IMR-90 (cell line): ENCODE measurements at regions not wholly inside any gene's neighbourhood (a gene's known extent, or its start where the extent isn't known, plus 50 kb on each side); places are given as distances from the start of the nearest gene placed in this dataset.

ENCODE experiments used
- ATAC-seq: fragments of 200-7000 bp; cut with Tn5 transposase; 2 replicates; pipeline ENCODE4 v1.9.1; 2020; ENCODE audit warnings: low read depth, mild to moderate bottlenecking, moderate library complexity
- BruUV-seq: library from RNA; stranded (reverse); fragments of 400-500 nt; replicated peaks from 2 replicates; lab custom pipeline; 2021; lab: Mats Ljungman, UMichigan
- CTCF ChIA-PET: fragments of 300-600 bp; formaldehyde crosslinking; extraction: SDS; loops from one replicate; lab custom pipeline; 2021; ENCODE audit warnings: antibody characterized with exemption; lab: Yijun Ruan, JAX
- POLR2A ChIA-PET: fragments of 300-600 bp; sonication (Branson Sonifier 250); formaldehyde crosslinking; loops from one replicate; lab custom pipeline; 2022; ENCODE audit warnings: antibody characterized with exemption; ENCODE audit not compliant: unreplicated experiment; lab: Charles Lee
- DNase-seq: peaks from one replicate; pipeline ENCODE4 v3.0.0; 2013
- H2AFZ ChIP-seq: replicated peaks from 2 replicates; pipeline ENCODE3; 2013; ENCODE audit warnings: low read length, mild to moderate bottlenecking; ENCODE audit not compliant: poor library complexity
- H2AK5ac ChIP-seq: 2 replicates; pipeline ENCODE4 v1.6.1; 2013; ENCODE audit warnings: low read depth, low read length, inconsistent platforms
- H2AK9ac ChIP-seq: replicated peaks from 2 replicates; pipeline ENCODE3; 2013; ENCODE audit warnings: mild to moderate bottlenecking, low read depth, low read length, moderate library complexity; ENCODE audit not compliant: poor library complexity
- H2BK120ac ChIP-seq: 2 replicates; pipeline ENCODE4 v1.6.1; 2013; ENCODE audit warnings: low read depth, low read length, inconsistent platforms
- H2BK15ac ChIP-seq: 3 replicates; pipeline ENCODE4 v1.6.1; 2013; ENCODE audit warnings: low read depth, low read length, inconsistent platforms
- H2BK20ac ChIP-seq: 2 replicates; pipeline ENCODE4 v1.6.1; 2013; ENCODE audit warnings: low read depth, mild to moderate bottlenecking, inconsistent platforms, low read length, moderate library complexity
- H2BK5ac ChIP-seq: 2 replicates; pipeline ENCODE4 v1.6.1; 2013; ENCODE audit warnings: mild to moderate bottlenecking, low read depth, low read length, inconsistent platforms; ENCODE audit not compliant: poor library complexity, severe bottlenecking
- H3K14ac ChIP-seq: replicated peaks from 2 replicates; pipeline ENCODE4 v1.6.1; 2013; ENCODE audit warnings: low read depth, low read length, inconsistent platforms
- H3K18ac ChIP-seq: 2 replicates; pipeline ENCODE4 v1.6.1; 2013; ENCODE audit warnings: low read depth, low read length, control low read depth
- H3K23ac ChIP-seq: 2 replicates; pipeline ENCODE4 v1.6.1; 2013; ENCODE audit warnings: low read depth, low read length, inconsistent platforms
- H3K27ac ChIP-seq: 2 replicates; pipeline ENCODE4 v1.5.1; 2013; ENCODE audit warnings: mild to moderate bottlenecking, control low read depth, low read length; ENCODE audit not compliant: insufficient read depth
- H3K27me3 ChIP-seq: 2 replicates; pipeline ENCODE4 v1.6.1; 2013; ENCODE audit warnings: low read length; ENCODE audit not compliant: control insufficient read depth, insufficient read depth
- H3K36me3 ChIP-seq: 2 replicates; pipeline ENCODE4 v1.6.1; 2013; ENCODE audit warnings: low read length, mixed read lengths; ENCODE audit not compliant: control insufficient read depth, insufficient read depth
- H3K4ac ChIP-seq: 2 replicates; pipeline ENCODE4 v1.6.1; 2013; ENCODE audit warnings: low read depth, low read length, inconsistent platforms
- H3K4me1 ChIP-seq: 2 replicates; pipeline ENCODE4 v1.6.1; 2013; ENCODE audit warnings: low read length, mixed read lengths; ENCODE audit not compliant: control insufficient read depth, insufficient read depth
- H3K4me2 ChIP-seq: 2 replicates; pipeline ENCODE4 v1.6.1; 2013; ENCODE audit warnings: low read depth, mild to moderate bottlenecking, control low read depth, low read length, moderate library complexity
- H3K4me3 ChIP-seq: 2 replicates; pipeline ENCODE4 v1.5.1; 2013; ENCODE audit warnings: low read depth, mild to moderate bottlenecking, control low read depth, low read length, moderate library complexity; ENCODE audit not compliant: insufficient read depth
- H3K56ac ChIP-seq: 2 replicates; pipeline ENCODE4 v1.6.1; 2013; ENCODE audit warnings: low read length, inconsistent platforms; ENCODE audit not compliant: insufficient read depth; ENCODE audit errors: extremely low read depth
- H3K79me1 ChIP-seq, 2 experiments: 2 replicates each; pipeline ENCODE4 v1.6.1; 2013; ENCODE audit warnings: low read length in 2 of 2, inconsistent platforms in 1 of 2, low read depth in 1 of 2
- H3K9ac ChIP-seq: 2 replicates; pipeline ENCODE4 v1.6.1; 2013; ENCODE audit warnings: low read depth, low read length, control low read depth
- H3K9me1 ChIP-seq: 2 replicates; pipeline ENCODE4 v1.6.1; 2013; ENCODE audit warnings: low read length, inconsistent platforms; ENCODE audit not compliant: insufficient read depth
- H3K9me3 ChIP-seq: 2 replicates; pipeline ENCODE4 v1.6.1; 2013; ENCODE audit warnings: low read length; ENCODE audit not compliant: control insufficient read depth, insufficient read depth
- H4K20me1 ChIP-seq: 2 replicates; pipeline ENCODE4 v1.6.1; 2013; ENCODE audit warnings: low read length, inconsistent platforms; ENCODE audit not compliant: insufficient read depth
- H4K5ac ChIP-seq: 2 replicates; pipeline ENCODE4 v1.6.1; 2013; ENCODE audit warnings: mild to moderate bottlenecking, low read depth, low read length, control low read depth
- H4K8ac ChIP-seq, 2 experiments: 2 replicates each; pipeline ENCODE4 v1.6.1; 2013; ENCODE audit warnings: low read depth in 2 of 2, low read length in 2 of 2, control low read depth in 1 of 2, inconsistent platforms in 1 of 2
- H4K91ac ChIP-seq: 2 replicates; pipeline ENCODE4 v1.6.1; 2013; ENCODE audit warnings: low read depth, low read length, inconsistent platforms; ENCODE audit not compliant: insufficient read depth
- BHLHE40 ChIP-seq: fragments of 150-350 bp; IDR thresholded peaks from 2 replicates; pipeline ENCODE4 v1.6.1; 2016; ENCODE audit warnings: mild to moderate bottlenecking, low read depth, low read length
- CEBPB ChIP-seq: IDR thresholded peaks from 2 replicates; pipeline ENCODE4 v1.6.1; 2012; ENCODE audit warnings: low read depth, low read length, improper control_type of control experiment
- CHD1 ChIP-seq: IDR thresholded peaks from 2 replicates; pipeline ENCODE4 v1.6.1; 2012; ENCODE audit warnings: low read depth, low read length, improper control_type of control experiment
- CTCF ChIP-seq: conservative IDR thresholded peaks from 2 replicates; pipeline ENCODE4 v1.5.1; 2012; ENCODE audit warnings: mild to moderate bottlenecking, low read depth, low read length, improper control_type of control experiment
- FOS ChIP-seq: fragments of 150-350 bp; IDR thresholded peaks from 2 replicates; pipeline ENCODE4 v1.6.1; 2016; ENCODE audit warnings: low read depth, low read length
- MAFK ChIP-seq: IDR thresholded peaks from 2 replicates; pipeline ENCODE4 v1.6.1; 2012; ENCODE audit warnings: low read depth, low read length, improper control_type of control experiment
- MAZ ChIP-seq: IDR thresholded peaks from 2 replicates; pipeline ENCODE4 v1.6.1; 2012; ENCODE audit warnings: low read depth, mild to moderate bottlenecking, low read length, improper control_type of control experiment, moderate library complexity, borderline replicate concordance
- MXI1 ChIP-seq: IDR thresholded peaks from 2 replicates; pipeline ENCODE4 v1.6.1; 2012; ENCODE audit warnings: low read depth, mild to moderate bottlenecking, low read length, moderate library complexity, borderline replicate concordance
- NFE2L2 ChIP-seq: fragments of 150-350 bp; IDR thresholded peaks from 2 replicates; pipeline ENCODE4 v1.6.1; 2016; ENCODE audit warnings: low read depth, mild to moderate bottlenecking, low read length
- POLR2A ChIP-seq: IDR thresholded peaks from 2 replicates; pipeline ENCODE4 v1.6.1; 2012; ENCODE audit warnings: mild to moderate bottlenecking, low read depth, low read length
- RAD21 ChIP-seq: IDR thresholded peaks from 2 replicates; pipeline ENCODE4 v1.6.1; 2012; ENCODE audit warnings: low read length, improper control_type of control experiment
- RCOR1 ChIP-seq: IDR thresholded peaks from 2 replicates; pipeline ENCODE4 v1.6.1; 2012; ENCODE audit warnings: mild to moderate bottlenecking, low read length, improper control_type of control experiment; ENCODE audit not compliant: insufficient replicate concordance
- RFX5 ChIP-seq: IDR thresholded peaks from 2 replicates; pipeline ENCODE4 v1.8.0; 2012; ENCODE audit warnings: low read depth, mild to moderate bottlenecking, low read length, moderate library complexity
- SMC3 ChIP-seq: fragments of 150-350 bp; IDR thresholded peaks from 2 replicates; pipeline ENCODE4 v1.6.1; 2016; ENCODE audit warnings: low read depth, mild to moderate bottlenecking, antibody characterized with exemption, low read length, moderate library complexity
- USF2 ChIP-seq: fragments of 150-350 bp; IDR thresholded peaks from 2 replicates; pipeline ENCODE4 v1.6.1; 2017; ENCODE audit warnings: mild to moderate bottlenecking, antibody characterized with exemption, low read length, low read depth
- WGBS, 2 experiments: methylation state at CpG; one replicate each; pipeline versions ENCODE4 v1.1.5 to v1.1.7; 2013; ENCODE audit warnings: missing lambda C conversion rate in 2 of 2; ENCODE audit not compliant: insufficient read length in 1 of 2; ENCODE audit errors: extremely low coverage in 2 of 2; 5-methylcytosine and 5-hydroxymethylcytosine counted together
- dilution Hi-C: fragments of 300-500 bp; cut with HindIII; formaldehyde crosslinking; loops from one replicate; pipeline ENCODE4 v1.14.3; 2018; ENCODE audit warnings: low sequenced_read_pairs; ENCODE audit not compliant: unreplicated experiment
- in situ Hi-C: fragments of 300-500 bp; cut with MboI; formaldehyde crosslinking; loops from 3 replicates; pipeline ENCODE4 v1.14.3; 2019; ENCODE audit warnings: low sequenced_read_pairs, inconsistent platforms, mixed read lengths
- intact Hi-C: fragments of 100-400 bp; cut with micrococcal nuclease; formaldehyde crosslinking; loops from 2 replicates; pipeline ENCODE4 v1.10.0; 2022
- TF ChIP-seq, protein P1 (sequence below): fragments of 150-350 bp; IDR thresholded peaks from 2 replicates; pipeline ENCODE4 v1.6.1; 2016; ENCODE audit warnings: low read depth, mild to moderate bottlenecking, low read length, moderate library complexity, borderline replicate concordance

DNA sequence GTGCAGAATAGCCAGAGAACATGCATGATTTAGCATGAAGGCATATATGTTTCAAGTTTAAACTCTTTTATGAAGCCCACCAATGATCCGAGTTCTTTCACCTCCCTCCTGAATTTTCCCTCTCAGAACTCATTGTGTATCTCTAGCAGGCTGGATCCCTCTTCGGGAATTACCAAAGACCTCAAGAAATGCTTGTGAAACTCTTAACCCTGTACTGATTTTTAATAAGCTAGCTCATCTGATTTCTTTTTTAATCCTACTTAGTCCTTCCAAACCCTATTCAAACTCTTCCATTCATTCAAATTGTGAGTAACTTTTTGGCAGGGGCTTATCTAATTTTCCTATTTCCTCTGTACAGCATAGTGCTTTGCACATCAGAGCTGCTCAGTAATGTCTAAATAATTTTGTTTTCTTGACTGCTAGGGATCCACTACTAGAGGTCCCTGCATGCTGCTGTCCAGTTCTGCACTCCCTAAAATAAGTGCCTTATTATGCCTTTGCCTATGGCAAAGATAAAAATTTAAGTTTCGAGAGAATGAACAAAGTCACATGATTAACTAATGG is 723.8 kb downstream of the CDH11 start:
- no peaks in the 10 kb centered on the region for H3K79me1 ChIP-seq
- no peak overlapping the region for H3K18ac ChIP-seq
- H4K20me1 ChIP-seq: no peaks in the 10 kb centered on the region
- H3K27me3 ChIP-seq: no peaks in the 10 kb centered on the region
- no peak overlapping the region for H2BK5ac ChIP-seq
- ChIA-PET POLR2A (no interaction called here), CTCF (no interaction called here)
- no peak for TF ChIP-seq USF2
- TF ChIP-seq, protein P1, sequence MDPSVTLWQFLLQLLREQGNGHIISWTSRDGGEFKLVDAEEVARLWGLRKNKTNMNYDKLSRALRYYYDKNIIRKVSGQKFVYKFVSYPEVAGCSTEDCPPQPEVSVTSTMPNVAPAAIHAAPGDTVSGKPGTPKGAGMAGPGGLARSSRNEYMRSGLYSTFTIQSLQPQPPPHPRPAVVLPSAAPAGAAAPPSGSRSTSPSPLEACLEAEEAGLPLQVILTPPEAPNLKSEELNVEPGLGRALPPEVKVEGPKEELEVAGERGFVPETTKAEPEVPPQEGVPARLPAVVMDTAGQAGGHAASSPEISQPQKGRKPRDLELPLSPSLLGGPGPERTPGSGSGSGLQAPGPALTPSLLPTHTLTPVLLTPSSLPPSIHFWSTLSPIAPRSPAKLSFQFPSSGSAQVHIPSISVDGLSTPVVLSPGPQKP: no peak
- no peak for TF ChIP-seq NFE2L2
- no peak for TF ChIP-seq MAZ
- no peak for TF ChIP-seq RAD21
- no peak for TF ChIP-seq BHLHE40
- no peak for TF ChIP-seq MXI1
- no peak for TF ChIP-seq POLR2A
- no peak for TF ChIP-seq CHD1
- no peak for TF ChIP-seq CTCF
- no peak for TF ChIP-seq RFX5
- no peak for TF ChIP-seq FOS
- TF ChIP-seq CEBPB: no peak
- TF ChIP-seq MAFK: no peak
- TF ChIP-seq RCOR1: no peak
- TF ChIP-seq SMC3: no peak
- H2AK9ac ChIP-seq: no peak overlapping the region
- no peak overlapping the region for H4K8ac ChIP-seq
- H3K9ac ChIP-seq: no peak overlapping the region
- no peak overlapping the region for H3K27ac ChIP-seq
- no peak overlapping the region for H2AK5ac ChIP-seq
- no TSS peak for BruUV-seq
- no peak overlapping the region for H3K14ac ChIP-seq
- in situ Hi-C loops (no loop called here), dilution Hi-C loops (no loop called here), intact Hi-C loops (no loop called here)
- 0 out of 2 replicates have a peak, but pooled peaks have one; percentile 57 for ATAC-seq
- peak; percentile 41 for DNase-seq
- H2BK120ac ChIP-seq: no peak overlapping the region
- no peak overlapping the region for H3K4me2 ChIP-seq
- no peaks in the 10 kb centered on the region; the same call in 1 of the 2 replicates for H3K9me1 ChIP-seq
- no peak overlapping the region for H2BK20ac ChIP-seq
- H3K23ac ChIP-seq: no peak overlapping the region
- H4K5ac ChIP-seq: no peak overlapping the region
- H3K4ac ChIP-seq: no peak overlapping the region
- H3K56ac ChIP-seq: no peak overlapping the region
- H3K4me1 ChIP-seq: no peaks in the 10 kb centered on the region
- H3K9me3 ChIP-seq: no peaks in the 10 kb centered on the region
- WGBS, 2 experiments: 71% methylated on average over 2 of the region's 3 CpGs; no CpG with 5 or more reads in 1 of the 2 experiments
- H2BK15ac ChIP-seq: no peak overlapping the region
- no peak overlapping the region for H3K4me3 ChIP-seq
- H3K36me3 ChIP-seq: no peaks in the 10 kb centered on the region
- no peak overlapping the region for H4K91ac ChIP-seq
- no peak overlapping the region for H2AFZ ChIP-seq
